GM12878 (cell line): ENCODE measurements at regions not wholly inside any gene's neighbourhood (a gene's known extent, or its start where the extent isn't known, plus 50 kb on each side); places are given as distances from the start of the nearest gene placed in this dataset.

Source experiments
- ATAC-seq: fragments of 200-7000 bp; cut with Tn5 transposase; 3 replicates; pipeline ENCODE4 v1.9.1; 2020; ENCODE audit warnings: mild to moderate bottlenecking, moderate library complexity
- BruUV-seq: library from RNA; stranded (reverse); fragments of 400-500 nt; replicated peaks from 2 replicates; lab custom pipeline; 2021; lab: Mats Ljungman, UMichigan
- CTCF ChIA-PET: fragments of 300-600 bp; sonication (Branson Sonifier 250); formaldehyde crosslinking; extraction: SDS; loops from one replicate; lab custom pipeline; 2021; ENCODE audit warnings: inconsistent platforms; lab: Yijun Ruan, JAX
- POLR2A ChIA-PET: fragments of 350-600 bp; formaldehyde crosslinking; extraction: SDS; loops from one replicate; lab custom pipeline; 2021; ENCODE audit warnings: inconsistent platforms; lab: Charles Lee
- RAD21 ChIA-PET: fragments of 300-600 bp; sonication (Branson Sonifier 250); formaldehyde crosslinking; loops from one replicate; lab custom pipeline; 2023; ENCODE audit warnings: antibody characterized with exemption; ENCODE audit not compliant: unreplicated experiment; lab: Charles Lee
- SMC1A ChIA-PET: fragments of 300-600 bp; sonication (Branson Sonifier 250); formaldehyde crosslinking; loops from one replicate; lab custom pipeline; 2023; ENCODE audit not compliant: unreplicated experiment, uncharacterized antibody; lab: Charles Lee
- DNase-seq: peaks from one replicate; pipeline ENCODE4 v3.0.0-alpha.2; 2011; ENCODE audit warnings: low read depth, low spot score
- FAIRE-seq: peaks from 3 replicates; lab custom pipeline; 2011; peaks lifted over from hg19 to GRCh38; lab: Jason Lieb, UNC
- H2AFZ ChIP-seq: 2 replicates; pipeline ENCODE4 v1.6.0; 2011; ENCODE audit warnings: low read depth, low read length, control low read depth; ENCODE audit not compliant: control insufficient read depth
- H3K27ac ChIP-seq: 2 replicates; pipeline ENCODE4 v1.5.1; 2011; ENCODE audit warnings: control low read depth; ENCODE audit not compliant: control insufficient read depth, insufficient read depth
- H3K27me3 ChIP-seq, 2 experiments: replicated peaks in 1 of 2; 2 replicates each; pipeline versions ENCODE4 v1.6.0 to v1.6.1; 2011; ENCODE audit warnings: low read length in 1 of 2; ENCODE audit not compliant: control insufficient read depth in 2 of 2, insufficient read depth in 2 of 2
- H3K36me3 ChIP-seq, 2 experiments: 2 replicates each; pipeline ENCODE4 v1.5.1; 2011; ENCODE audit warnings: low read length in 1 of 2; ENCODE audit not compliant: control insufficient read depth in 2 of 2, insufficient read depth in 2 of 2
- H3K4me1 ChIP-seq: 2 replicates; pipeline ENCODE4 v1.6.1; 2011; ENCODE audit warnings: mild to moderate bottlenecking, low read length, moderate library complexity, mixed read lengths; ENCODE audit not compliant: control insufficient read depth, insufficient read depth
- H3K4me2 ChIP-seq: 2 replicates; pipeline ENCODE4 v1.6.0; 2011; ENCODE audit warnings: control low read depth; ENCODE audit not compliant: control insufficient read depth, insufficient read depth
- H3K4me3 ChIP-seq: fragments of 200-600 bp; sonication (generic); 2 replicates; pipeline ENCODE4 v1.5.1; 2016
- H3K79me2 ChIP-seq: 2 replicates; pipeline ENCODE4 v1.6.0; 2011; ENCODE audit warnings: low read length; ENCODE audit not compliant: control insufficient read depth, insufficient read depth
- H3K9ac ChIP-seq: 2 replicates; pipeline ENCODE4 v1.8.0; 2011; ENCODE audit warnings: low read length, control low read depth, mixed read lengths; ENCODE audit not compliant: control insufficient read depth, insufficient read depth
- H3K9me3 ChIP-seq: replicated peaks from 3 replicates; pipeline ENCODE4 v1.5.1; 2011; ENCODE audit warnings: mild to moderate bottlenecking, low read length; ENCODE audit not compliant: control insufficient read depth, insufficient read depth
- H4K20me1 ChIP-seq: 2 replicates; pipeline ENCODE4 v1.6.0; 2011; ENCODE audit not compliant: control insufficient read depth, insufficient read depth
- ATF7 ChIP-seq: fragments of 450-650 bp; IDR thresholded peaks from 2 replicates; pipeline ENCODE4 v1.6.1; 2016; ENCODE audit warnings: low read depth, mild to moderate bottlenecking
- BHLHE40 ChIP-seq, 2 experiments: fragments of 450-650 bp in 1 of 2; IDR thresholded peaks; 2 replicates each; pipeline ENCODE4 v1.6.1; 2011 to 2017; ENCODE audit warnings: low read depth in 2 of 2, borderline replicate concordance in 1 of 2, improper control_type of control experiment in 1 of 2, low read length in 1 of 2, mild to moderate bottlenecking in 1 of 2
- BMI1 ChIP-seq: fragments of 450-650 bp; IDR thresholded peaks from 2 replicates; pipeline ENCODE4 v1.6.1; 2016; ENCODE audit warnings: mild to moderate bottlenecking, moderate library complexity, borderline replicate concordance
- BRCA1 ChIP-seq: IDR thresholded peaks from 2 replicates; pipeline ENCODE4 v1.6.1; 2011; ENCODE audit warnings: low read depth, low read length, improper control_type of control experiment
- CEBPB ChIP-seq, 2 experiments: fragments of 150-350 bp in 1 of 2; IDR thresholded peaks; 2 replicates each; pipeline ENCODE4 v1.6.1; 2012 to 2014; ENCODE audit warnings: low read depth in 2 of 2, low read length in 2 of 2, borderline replicate concordance in 1 of 2, inconsistent platforms in 1 of 2
- KAT2A ChIP-seq: conservative IDR thresholded peaks from 2 replicates; pipeline ENCODE4 v1.6.1; 2011; ENCODE audit warnings: low read depth, low read length; ENCODE audit not compliant: control insufficient read depth
- KLF5 ChIP-seq: fragments of 450-650 bp; IDR thresholded peaks from 2 replicates; pipeline ENCODE4 v1.6.1; 2014; ENCODE audit warnings: mild to moderate bottlenecking; ENCODE audit not compliant: partially characterized antibody
- MTA2 ChIP-seq: fragments of 450-650 bp; IDR thresholded peaks from 2 replicates; pipeline ENCODE4 v1.6.1; 2016; ENCODE audit warnings: low read depth, mild to moderate bottlenecking, moderate library complexity
- in situ Hi-C: fragments of 300-500 bp; cut with MboI; formaldehyde crosslinking; loops from 9 replicates; pipeline ENCODE4 v1.14.3; 2018; ENCODE audit warnings: mixed read lengths
- intact Hi-C: fragments of 100-400 bp; cut with micrococcal nuclease; formaldehyde crosslinking; loops from one replicate; pipeline ENCODE4 v1.14.2; 2022; ENCODE audit not compliant: unreplicated experiment
- TF ChIP-seq, protein P1 (sequence below): IDR thresholded peaks from 2 replicates; pipeline ENCODE4 v1.6.1; 2011; ENCODE audit warnings: borderline replicate concordance, low read depth, mild to moderate bottlenecking, moderate library complexity, low read length; ENCODE audit not compliant: insufficient read depth, poor library complexity, severe bottlenecking
- TF ChIP-seq, protein P2 (sequence below): IDR thresholded peaks from 2 replicates; pipeline ENCODE4 v1.6.1; 2011; ENCODE audit warnings: low read depth, mild to moderate bottlenecking, low read length, moderate library complexity, borderline replicate concordance; ENCODE audit errors: extremely low read depth
- TF ChIP-seq, protein P3 (sequence below): fragments of 450-650 bp; IDR thresholded peaks from 2 replicates; pipeline ENCODE4 v1.6.1; 2016; ENCODE audit warnings: mild to moderate bottlenecking

DNA sequence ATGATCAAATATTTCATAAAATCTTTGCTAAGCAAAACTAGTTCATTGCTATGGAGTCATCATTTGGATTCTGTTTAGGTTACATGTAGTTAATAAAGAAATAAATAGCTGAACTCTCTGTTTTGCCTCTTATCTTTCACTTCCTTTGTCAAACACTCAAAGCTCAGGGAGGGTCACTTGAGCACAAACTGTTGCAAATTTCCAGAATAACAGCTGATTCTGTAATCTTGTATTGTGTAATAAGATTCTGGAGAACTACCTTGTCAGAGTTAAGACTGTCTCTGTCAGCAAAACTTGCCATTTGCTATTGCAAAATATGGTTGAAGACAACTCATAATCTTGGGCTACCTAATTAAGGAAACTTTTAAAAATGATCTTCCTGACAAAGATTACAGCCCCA is 182.0 kb upstream of the MOCS2 start:
- no peak overlapping the region for H3K4me3 ChIP-seq
- no peaks in the 10 kb centered on the region for H3K36me3 ChIP-seq
- ChIA-PET CTCF (no interaction called here), POLR2A (no interaction called here), RAD21 (no interaction called here), SMC1A (no interaction called here)
- ATAC-seq: no peak
- H3K4me1 ChIP-seq: no peaks in the 10 kb centered on the region
- no peak overlapping the region for H3K9ac ChIP-seq
- no peaks in the 10 kb centered on the region for H3K9me3 ChIP-seq
- no peak for FAIRE-seq
- no TSS peak for BruUV-seq
- DNase-seq: no peak
- H4K20me1 ChIP-seq: no peaks in the 10 kb centered on the region
- no peak overlapping the region for H2AFZ ChIP-seq
- H3K27ac ChIP-seq: no peak overlapping the region
- no peaks in the 10 kb centered on the region for H3K27me3 ChIP-seq
- H3K79me2 ChIP-seq: no peaks in the 10 kb centered on the region
- in situ Hi-C loops (no loop called here), intact Hi-C loops (no loop called here)
- no peak for TF ChIP-seq BHLHE40 (IDR thresholded peaks at IDR 0.05; ENCODE audit: borderline replicate concordance in 1 of 2, low read depth in 2 of 2, low read length in 1 of 2)
- TF ChIP-seq KAT2A: no peak
- no peak for TF ChIP-seq BMI1
- TF ChIP-seq, protein P1, sequence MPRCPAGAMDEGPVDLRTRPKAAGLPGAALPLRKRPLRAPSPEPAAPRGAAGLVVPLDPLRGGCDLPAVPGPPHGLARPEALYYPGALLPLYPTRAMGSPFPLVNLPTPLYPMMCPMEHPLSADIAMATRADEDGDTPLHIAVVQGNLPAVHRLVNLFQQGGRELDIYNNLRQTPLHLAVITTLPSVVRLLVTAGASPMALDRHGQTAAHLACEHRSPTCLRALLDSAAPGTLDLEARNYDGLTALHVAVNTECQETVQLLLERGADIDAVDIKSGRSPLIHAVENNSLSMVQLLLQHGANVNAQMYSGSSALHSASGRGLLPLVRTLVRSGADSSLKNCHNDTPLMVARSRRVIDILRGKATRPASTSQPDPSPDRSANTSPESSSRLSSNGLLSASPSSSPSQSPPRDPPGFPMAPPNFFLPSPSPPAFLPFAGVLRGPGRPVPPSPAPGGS: no peak
- TF ChIP-seq KLF5: no peak
- TF ChIP-seq, protein P2, sequence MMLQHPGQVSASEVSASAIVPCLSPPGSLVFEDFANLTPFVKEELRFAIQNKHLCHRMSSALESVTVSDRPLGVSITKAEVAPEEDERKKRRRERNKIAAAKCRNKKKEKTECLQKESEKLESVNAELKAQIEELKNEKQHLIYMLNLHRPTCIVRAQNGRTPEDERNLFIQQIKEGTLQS: no peak
- no peak for TF ChIP-seq ATF7
- TF ChIP-seq MTA2: no peak
- TF ChIP-seq CEBPB (IDR thresholded peaks at IDR 0.05; ENCODE audit: borderline replicate concordance in 1 of 2, low read depth in 2 of 2, low read length in 2 of 2): no peak
- TF ChIP-seq, protein P3, sequence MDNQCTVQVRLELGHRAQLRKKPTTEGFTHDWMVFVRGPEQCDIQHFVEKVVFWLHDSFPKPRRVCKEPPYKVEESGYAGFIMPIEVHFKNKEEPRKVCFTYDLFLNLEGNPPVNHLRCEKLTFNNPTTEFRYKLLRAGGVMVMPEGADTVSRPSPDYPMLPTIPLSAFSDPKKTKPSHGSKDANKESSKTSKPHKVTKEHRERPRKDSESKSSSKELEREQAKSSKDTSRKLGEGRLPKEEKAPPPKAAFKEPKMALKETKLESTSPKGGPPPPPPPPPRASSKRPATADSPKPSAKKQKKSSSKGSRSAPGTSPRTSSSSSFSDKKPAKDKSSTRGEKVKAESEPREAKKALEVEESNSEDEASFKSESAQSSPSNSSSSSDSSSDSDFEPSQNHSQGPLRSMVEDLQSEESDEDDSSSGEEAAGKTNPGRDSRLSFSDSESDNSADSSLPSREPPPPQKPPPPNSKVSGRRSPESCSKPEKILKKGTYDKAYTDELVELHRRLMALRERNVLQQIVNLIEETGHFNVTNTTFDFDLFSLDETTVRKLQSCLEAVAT: no peak
- no peak for TF ChIP-seq BRCA1
- no peak overlapping the region for H3K4me2 ChIP-seq
